Pancreas (tissue), 10 donors: ENCODE measurements at regions not wholly inside any gene's neighbourhood (a gene's known extent, or its start where the extent isn't known, plus 50 kb on each side); places are given as distances from the start of the nearest gene placed in this dataset.

ENCODE experiments used
- ATAC-seq, 4 donors: fragments of 200-7000 bp; cut with Tn5 transposase; one replicate each; pipeline versions ENCODE4 v1.8.0 to v1.9.1; 2020; ENCODE audit warnings: mild to moderate bottlenecking in 4 of 4, moderate library complexity in 4 of 4
- DNase-seq, 6 donors: peaks; one replicate each; pipeline ENCODE4 v3.0.0-alpha.2; 2020
- FAIRE-seq: peaks from 2 replicates; lab custom pipeline; 2012; peaks lifted over from hg19 to GRCh38; lab: Jason Lieb, UNC
- H3K27ac ChIP-seq, 4 donors: fragments of 200-600 bp; sonication (generic); 1 replicate in 3 of 4; 2 replicates in 1 of 4; pipeline versions ENCODE4 v1.5.0 to v1.8.0; 2020
- H3K27me3 ChIP-seq, 4 donors: fragments of 200-600 bp; one replicate each; pipeline ENCODE4 v1.8.0; 2021
- H3K36me3 ChIP-seq, 3 donors: fragments of 200-600 bp; sonication (generic) in 1 of 3; one replicate each; pipeline versions ENCODE4 v1.5.0 to v1.8.0; 2020 to 2021
- H3K4me1 ChIP-seq, 3 donors: fragments of 200-600 bp; one replicate each; pipeline ENCODE4 v1.8.0; 2021
- H3K4me3 ChIP-seq, 4 donors: fragments of 200-600 bp; sonication (generic) in 2 of 4; one replicate each; pipeline versions ENCODE4 v1.5.0 to v1.8.0; 2020 to 2021
- H3K9me3 ChIP-seq, 4 donors: fragments of 200-600 bp; one replicate each; pipeline ENCODE4 v1.8.0; 2021
- CTCF ChIP-seq, 4 donors: fragments of 200-600 bp; sonication (generic) in 3 of 4; IDR thresholded peaks; one replicate each; pipeline versions ENCODE4 v1.5.0 to v1.8.0; 2021; ENCODE audit warnings: antibody characterized with exemption in 4 of 4
- WGBS, 2 donors: extraction: QIAGEN DNeasy Blood & Tissue Kit; methylation state at CpG; one replicate each; pipeline ENCODE4 v1.1.7; 2013; 5-methylcytosine and 5-hydroxymethylcytosine counted together
- intact Hi-C, 3 donors: fragments of 100-400 bp; cut with DNase I; formaldehyde crosslinking; loops; one replicate each; pipeline versions ENCODE4 v1.11.1 to v1.14.2; 2022
- donor health status: healthy with polysubstance abuse.
- donor health status: DM: no; HTN: no; CAD: no; lungs with moderate emphysema.
- donor health status: DM: no; HTN: no; CAD: no.
- donor health status: control.
- donor health status: control.
- donor health status: Bipolar disorder and iron deficiency.
- donor health status: DM: yes; HTN: yes; CAD: no.
- donor health status: DM: no; HTN: no; CAD: no.
- donor health status: DM: no; HTN: no; CAD: no.
- donor health status: DM: yes; HTN: yes; CAD: no.

DNA sequence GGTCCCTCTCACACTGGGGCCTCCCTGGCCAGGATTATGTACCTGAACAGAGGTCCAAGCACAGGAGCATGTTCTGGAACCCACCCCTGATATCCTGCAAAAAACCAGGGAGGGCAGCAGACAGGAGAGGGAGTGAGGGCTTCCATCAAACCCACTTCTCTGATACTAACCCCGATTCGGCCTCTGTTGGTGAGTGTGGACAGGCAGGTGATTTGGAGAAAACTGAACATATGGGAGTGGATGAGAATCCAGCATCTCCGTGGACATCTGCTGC is 215.3 kb downstream of the MATN1 start:
- Histone ChIP-seq H3K27ac (no peak overlapping the region), H3K36me3 (no peaks in the 10 kb centered on the region), H3K9me3 (no peaks in the 10 kb centered on the region), H3K27me3 (no peaks in the 10 kb centered on the region), H3K4me3 (no peak overlapping the region), H3K4me1 (no peaks in the 10 kb centered on the region)
- no peak for TF ChIP-seq CTCF (IDR thresholded peaks at IDR 0.05)
- DNase-seq (no peak), FAIRE-seq (no peak), ATAC-seq (no peak)
- 63 to 83% methylated on average over 3 of the region's 3 CpGs for WGBS, 2 donors
- intact Hi-C loops = no loop called here

- 49 to 60% methylated on average over 11 of the region's 11 CpGs for WGBS, 2 donors
- intact Hi-C loops = no loop called here
- H3K27me3 ChIP-seq = no peaks in the 10 kb centered on the region
- H3K4me3 ChIP-seq = no peak overlapping the region
- no peak for ATAC-seq
- no peaks in the 10 kb centered on the region for H3K4me1 ChIP-seq
- no peak overlapping the region for H3K27ac ChIP-seq
- no peak for TF ChIP-seq CTCF (IDR thresholded peaks at IDR 0.05)
- no peak for FAIRE-seq
- no peaks in the 10 kb centered on the region for H3K9me3 ChIP-seq
- no peaks in the 10 kb centered on the region for H3K36me3 ChIP-seq
- DNase-seq = no peak
Measured at GRCh38 chr1:30507401-30508174, 215.8 kb downstream of the MATN1 start.

GRCh38 chr1:30507016-30507312 is 216.4 kb downstream of the MATN1 start:
- no peaks in the 10 kb centered on the region for H3K27me3 ChIP-seq
- H3K27ac ChIP-seq = no peak overlapping the region
- FAIRE-seq (no peak), DNase-seq (no peak), ATAC-seq (no peak)
- no peak overlapping the region for H3K4me3 ChIP-seq
- 88% methylated on average over 2 of the region's 2 CpGs for WGBS, 2 donors
- H3K36me3 ChIP-seq = no peaks in the 10 kb centered on the region
- no peaks in the 10 kb centered on the region for H3K9me3 ChIP-seq
- no peaks in the 10 kb centered on the region for H3K4me1 ChIP-seq
- no peak for TF ChIP-seq CTCF (IDR thresholded peaks at IDR 0.05)
- intact Hi-C loops = no loop called here

- peak in 1 of 6 donors; percentile 0 for DNase-seq
Measured at GRCh38 chr1:30506291-30507015, 216.9 kb downstream of the MATN1 start.

More at GRCh38 chr1:30506291-30507015, 216.9 kb downstream of the MATN1 start:
- Histone ChIP-seq H3K27me3 (no peaks in the 10 kb centered on the region), H3K4me3 (no peak overlapping the region), H3K36me3 (no peaks in the 10 kb centered on the region), H3K27ac (no peak overlapping the region), H3K9me3 (no peaks in the 10 kb centered on the region), H3K4me1 (no peaks in the 10 kb centered on the region)
- ATAC-seq (no peak), FAIRE-seq (no peak)
- WGBS, 2 donors = 69 to 81% methylated on average over 10 of the region's 10 CpGs
- intact Hi-C loops = no loop called here
- no peak for TF ChIP-seq CTCF (IDR thresholded peaks at IDR 0.05)
